ENCODE measurements at regions not wholly inside any gene's neighbourhood (a gene's known extent, or its start where the extent isn't known, plus 50 kb on each side); places are given as distances from the start of the nearest gene placed in this dataset.

GRCh38 chr18:52136532-52136931 is 203.5 kb upstream of the DCC start:
- H3K9me3 Mint-ChIP-seq, result peaks cover 70% of the 10 kb centered on the region
- no peak for TF ChIP-seq CTCF (IDR thresholded peaks at IDR 0.05)
- no peak for DNase-seq
- H3K36me3 Mint-ChIP-seq (ENCODE audit: low read depth), result no peaks in the 10 kb centered on the region
- H3K4me1 Mint-ChIP-seq (ENCODE audit: low read depth), result no peaks in the 10 kb centered on the region
- H3K27me3 Mint-ChIP-seq (ENCODE audit: insufficient read depth), result no peaks in the 10 kb centered on the region; the same call in none of the 2 replicates
- no peak overlapping the region for H3K4me3 Mint-ChIP-seq
- no peak overlapping the region for H3K27ac Mint-ChIP-seq

GRCh38 chr18:52140986-52141385 is 199.0 kb upstream of the DCC start:
- peaks cover 69% of the 10 kb centered on the region for H3K9me3 Mint-ChIP-seq
- no peaks in the 10 kb centered on the region for H3K36me3 Mint-ChIP-seq (ENCODE audit: low read depth)
- TF ChIP-seq CTCF (IDR thresholded peaks at IDR 0.05), result no peak
- H3K27ac Mint-ChIP-seq, result no peak overlapping the region
- DNase-seq, result no peak
- H3K27me3 Mint-ChIP-seq (ENCODE audit: insufficient read depth), result no peaks in the 10 kb centered on the region; the same call in 1 of the 2 replicates
- H3K4me1 Mint-ChIP-seq (ENCODE audit: low read depth), result no peaks in the 10 kb centered on the region
- H3K4me3 Mint-ChIP-seq, result no peak overlapping the region

GRCh38 chr18:52150050-52150449 is 189.9 kb upstream of the DCC start:
- Mint-ChIP-seq H3K4me3 (no peak overlapping the region), H3K4me1 (ENCODE audit: low read depth) (no peaks in the 10 kb centered on the region), H3K27ac (no peak overlapping the region), H3K36me3 (ENCODE audit: low read depth) (no peaks in the 10 kb centered on the region), H3K9me3 (peaks cover 53% of the 10 kb centered on the region), H3K27me3 (ENCODE audit: insufficient read depth) (no peaks in the 10 kb centered on the region)
- no peak for DNase-seq
- no peak for TF ChIP-seq CTCF (IDR thresholded peaks at IDR 0.05)

GRCh38 chr18:52152036-52152435 is 188.0 kb upstream of the DCC start:
- H3K4me1 Mint-ChIP-seq (ENCODE audit: low read depth), result no peaks in the 10 kb centered on the region
- no peak overlapping the region for H3K4me3 Mint-ChIP-seq
- no peak for DNase-seq
- no peaks in the 10 kb centered on the region for H3K36me3 Mint-ChIP-seq (ENCODE audit: low read depth)
- H3K9me3 Mint-ChIP-seq, result peaks cover 55% of the 10 kb centered on the region
- no peak for TF ChIP-seq CTCF (IDR thresholded peaks at IDR 0.05)
- H3K27ac Mint-ChIP-seq, result no peak overlapping the region
- H3K27me3 Mint-ChIP-seq (ENCODE audit: insufficient read depth), result no peaks in the 10 kb centered on the region

GRCh38 chr18:52156166-52156565 is 183.8 kb upstream of the DCC start:
- H3K9me3 Mint-ChIP-seq, result peaks cover 31% of the 10 kb centered on the region
- no peak overlapping the region for H3K4me3 Mint-ChIP-seq
- no peaks in the 10 kb centered on the region for H3K27me3 Mint-ChIP-seq (ENCODE audit: insufficient read depth)
- no peaks in the 10 kb centered on the region for H3K4me1 Mint-ChIP-seq (ENCODE audit: low read depth)
- H3K27ac Mint-ChIP-seq, result no peak overlapping the region
- no peak for DNase-seq
- H3K36me3 Mint-ChIP-seq (ENCODE audit: low read depth), result no peaks in the 10 kb centered on the region; the same call in 1 of the 2 replicates
- TF ChIP-seq CTCF (IDR thresholded peaks at IDR 0.05), result no peak

- H3K36me3 Mint-ChIP-seq (ENCODE audit: low read depth), result no peaks in the 10 kb centered on the region; the same call in 1 of the 2 replicates
- H3K27me3 Mint-ChIP-seq (ENCODE audit: insufficient read depth), result no peaks in the 10 kb centered on the region
- no peak overlapping the region for H3K4me3 Mint-ChIP-seq
- no peak for TF ChIP-seq CTCF (IDR thresholded peaks at IDR 0.05)
- H3K9me3 Mint-ChIP-seq, result peaks cover 19% of the 10 kb centered on the region
- no peaks in the 10 kb centered on the region for H3K4me1 Mint-ChIP-seq (ENCODE audit: low read depth)
- DNase-seq, result no peak
- no peak overlapping the region for H3K27ac Mint-ChIP-seq
Measured at GRCh38 chr18:52160636-52161035, 179.4 kb upstream of the DCC start.

All from HFFc6 (cell line).